HL-60 (cell line): ENCODE measurements at regions not wholly inside any gene's neighbourhood (a gene's known extent, or its start where the extent isn't known, plus 50 kb on each side); places are given as distances from the start of the nearest gene placed in this dataset.

ENCODE experiments used
- GABPA ChIP-seq: IDR thresholded peaks from 2 replicates; pipeline ENCODE4 v1.6.1; 2012; ENCODE audit warnings: low read depth
- SPI1 ChIP-seq: IDR thresholded peaks from 2 replicates; pipeline ENCODE4 v1.6.1; 2012; ENCODE audit warnings: low read depth, mild to moderate bottlenecking, borderline replicate concordance
- TF ChIP-seq, protein P1 (sequence below): IDR thresholded peaks from one replicate; pipeline ENCODE4 v1.5.1; 2011; ENCODE audit warnings: low read length, control low read depth, inconsistent platforms; ENCODE audit not compliant: insufficient read depth
- TF ChIP-seq, protein P2 (sequence below): IDR thresholded peaks from 2 replicates; pipeline ENCODE4 v1.6.1; 2012; ENCODE audit warnings: low read depth; ENCODE audit not compliant: insufficient replicate concordance

DNA sequence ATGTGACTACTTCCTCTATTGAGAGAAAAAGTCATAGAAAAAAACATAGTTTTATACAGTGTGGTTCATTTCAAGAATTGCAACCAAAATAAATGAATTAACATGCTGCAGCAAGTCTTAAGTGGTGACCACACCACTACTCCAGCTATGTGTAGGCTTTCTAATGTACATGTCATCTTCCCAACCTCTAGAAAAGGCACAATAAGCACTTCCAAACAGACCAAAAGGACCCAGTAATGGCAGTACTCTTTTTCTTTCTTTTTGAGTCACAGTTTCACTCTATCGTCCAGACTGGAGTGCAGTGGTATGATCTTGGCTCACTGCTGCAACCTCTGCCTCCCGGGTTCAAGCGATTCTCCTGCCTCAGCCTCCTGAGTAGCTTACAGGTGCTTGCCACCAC, 219.3 kb upstream of the KBTBD8 start:
- TF ChIP-seq, protein P1, sequence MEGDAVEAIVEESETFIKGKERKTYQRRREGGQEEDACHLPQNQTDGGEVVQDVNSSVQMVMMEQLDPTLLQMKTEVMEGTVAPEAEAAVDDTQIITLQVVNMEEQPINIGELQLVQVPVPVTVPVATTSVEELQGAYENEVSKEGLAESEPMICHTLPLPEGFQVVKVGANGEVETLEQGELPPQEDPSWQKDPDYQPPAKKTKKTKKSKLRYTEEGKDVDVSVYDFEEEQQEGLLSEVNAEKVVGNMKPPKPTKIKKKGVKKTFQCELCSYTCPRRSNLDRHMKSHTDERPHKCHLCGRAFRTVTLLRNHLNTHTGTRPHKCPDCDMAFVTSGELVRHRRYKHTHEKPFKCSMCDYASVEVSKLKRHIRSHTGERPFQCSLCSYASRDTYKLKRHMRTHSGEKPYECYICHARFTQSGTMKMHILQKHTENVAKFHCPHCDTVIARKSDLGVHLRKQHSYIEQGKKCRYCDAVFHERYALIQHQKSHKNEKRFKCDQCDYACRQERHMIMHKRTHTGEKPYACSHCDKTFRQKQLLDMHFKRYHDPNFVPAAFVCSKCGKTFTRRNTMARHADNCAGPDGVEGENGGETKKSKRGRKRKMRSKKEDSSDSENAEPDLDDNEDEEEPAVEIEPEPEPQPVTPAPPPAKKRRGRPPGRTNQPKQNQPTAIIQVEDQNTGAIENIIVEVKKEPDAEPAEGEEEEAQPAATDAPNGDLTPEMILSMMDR = no peak
- TF ChIP-seq GABPA (no peak), SPI1 (no peak)
- TF ChIP-seq, protein P2, sequence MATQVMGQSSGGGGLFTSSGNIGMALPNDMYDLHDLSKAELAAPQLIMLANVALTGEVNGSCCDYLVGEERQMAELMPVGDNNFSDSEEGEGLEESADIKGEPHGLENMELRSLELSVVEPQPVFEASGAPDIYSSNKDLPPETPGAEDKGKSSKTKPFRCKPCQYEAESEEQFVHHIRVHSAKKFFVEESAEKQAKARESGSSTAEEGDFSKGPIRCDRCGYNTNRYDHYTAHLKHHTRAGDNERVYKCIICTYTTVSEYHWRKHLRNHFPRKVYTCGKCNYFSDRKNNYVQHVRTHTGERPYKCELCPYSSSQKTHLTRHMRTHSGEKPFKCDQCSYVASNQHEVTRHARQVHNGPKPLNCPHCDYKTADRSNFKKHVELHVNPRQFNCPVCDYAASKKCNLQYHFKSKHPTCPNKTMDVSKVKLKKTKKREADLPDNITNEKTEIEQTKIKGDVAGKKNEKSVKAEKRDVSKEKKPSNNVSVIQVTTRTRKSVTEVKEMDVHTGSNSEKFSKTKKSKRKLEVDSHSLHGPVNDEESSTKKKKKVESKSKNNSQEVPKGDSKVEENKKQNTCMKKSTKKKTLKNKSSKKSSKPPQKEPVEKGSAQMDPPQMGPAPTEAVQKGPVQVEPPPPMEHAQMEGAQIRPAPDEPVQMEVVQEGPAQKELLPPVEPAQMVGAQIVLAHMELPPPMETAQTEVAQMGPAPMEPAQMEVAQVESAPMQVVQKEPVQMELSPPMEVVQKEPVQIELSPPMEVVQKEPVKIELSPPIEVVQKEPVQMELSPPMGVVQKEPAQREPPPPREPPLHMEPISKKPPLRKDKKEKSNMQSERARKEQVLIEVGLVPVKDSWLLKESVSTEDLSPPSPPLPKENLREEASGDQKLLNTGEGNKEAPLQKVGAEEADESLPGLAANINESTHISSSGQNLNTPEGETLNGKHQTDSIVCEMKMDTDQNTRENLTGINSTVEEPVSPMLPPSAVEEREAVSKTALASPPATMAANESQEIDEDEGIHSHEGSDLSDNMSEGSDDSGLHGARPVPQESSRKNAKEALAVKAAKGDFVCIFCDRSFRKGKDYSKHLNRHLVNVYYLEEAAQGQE = no peak
